ENCODE measurements at regions not wholly inside any gene's neighbourhood (a gene's known extent, or its start where the extent isn't known, plus 50 kb on each side); places are given as distances from the start of the nearest gene placed in this dataset.

- WGBS, result 80% methylated on average over 6 of the region's 6 CpGs
- Histone ChIP-seq H3K36me3 (ENCODE audit: control insufficient read depth in 2 of 2, insufficient read depth in 2 of 2, low read length in 1 of 2) (no peaks in the 10 kb centered on the region), H3K4me1 (ENCODE audit: control insufficient read depth in 2 of 2, insufficient read depth in 2 of 2, low read length in 2 of 2) (peaks cover 0 to 10% of the 10 kb centered on the region in 2 donors)
Observed at GRCh38 chr12:4056910-4057845, 184.0 kb upstream of the PARP11 start.

GRCh38 chr12:4054630-4055029 is 181.4 kb upstream of the PARP11 start:
- no peak for DNase-seq (ENCODE audit: low read depth in 6 of 9, low spot score in 9 of 9)
- 98% methylated on average over 2 of the region's 2 CpGs for WGBS
- no peak overlapping the region for H3K4me3 ChIP-seq (ENCODE audit: low read length in 2 of 2)

More at GRCh38 chr12:4056910-4057845, 184.0 kb upstream of the PARP11 start:
- Histone ChIP-seq H3K27ac (ENCODE audit: low read depth in 1 of 2, low read length in 1 of 2) (no peak overlapping the region), H3K27me3 (ENCODE audit: control insufficient read depth in 2 of 2, insufficient read depth in 1 of 2, low read length in 1 of 2) (no peaks in the 10 kb centered on the region), H3K9me3 (ENCODE audit: control insufficient read depth in 2 of 2, insufficient read depth in 1 of 2, low read length in 1 of 2) (no peaks in the 10 kb centered on the region), H3K4me3 (ENCODE audit: low read length in 2 of 2) (no peak overlapping the region)
- DNase-seq (ENCODE audit: low read depth in 6 of 9, low spot score in 9 of 9), result peak in 1 of 9 donors; percentile 23

GRCh38 chr12:4052691-4053090 is 179.5 kb upstream of the PARP11 start:
- WGBS, result 96% methylated on average over 3 of the region's 3 CpGs

More at GRCh38 chr12:4054630-4055029, 181.4 kb upstream of the PARP11 start:
- Histone ChIP-seq H3K27ac (ENCODE audit: low read depth in 1 of 2, low read length in 1 of 2) (no peak overlapping the region), H3K4me1 (ENCODE audit: control insufficient read depth in 2 of 2, insufficient read depth in 2 of 2, low read length in 2 of 2) (peaks cover 0 to 12% of the 10 kb centered on the region in 2 donors), H3K36me3 (ENCODE audit: control insufficient read depth in 2 of 2, insufficient read depth in 2 of 2, low read length in 1 of 2) (no peaks in the 10 kb centered on the region), H3K9me3 (ENCODE audit: control insufficient read depth in 2 of 2, insufficient read depth in 1 of 2, low read length in 1 of 2) (no peaks in the 10 kb centered on the region), H3K27me3 (ENCODE audit: control insufficient read depth in 2 of 2, insufficient read depth in 1 of 2, low read length in 1 of 2) (no peaks in the 10 kb centered on the region)

GRCh38 chr12:4051596-4051995 is 178.4 kb upstream of the PARP11 start:
- Histone ChIP-seq H3K27ac (ENCODE audit: low read depth in 1 of 2, low read length in 1 of 2) (no peak overlapping the region), H3K9me3 (ENCODE audit: control insufficient read depth in 2 of 2, insufficient read depth in 1 of 2, low read length in 1 of 2) (no peaks in the 10 kb centered on the region), H3K36me3 (ENCODE audit: control insufficient read depth in 2 of 2, insufficient read depth in 2 of 2, low read length in 1 of 2) (no peaks in the 10 kb centered on the region), H3K4me1 (ENCODE audit: control insufficient read depth in 2 of 2, insufficient read depth in 2 of 2, low read length in 2 of 2) (peaks cover 0 to 9% of the 10 kb centered on the region in 2 donors), H3K27me3 (ENCODE audit: control insufficient read depth in 2 of 2, insufficient read depth in 1 of 2, low read length in 1 of 2) (no peaks in the 10 kb centered on the region), H3K4me3 (ENCODE audit: low read length in 2 of 2) (no peak overlapping the region)
- no peak for DNase-seq (ENCODE audit: low read depth in 6 of 9, low spot score in 9 of 9)
- 79% methylated on average over 1 of the region's 1 CpG for WGBS

More at GRCh38 chr12:4052691-4053090, 179.5 kb upstream of the PARP11 start:
- Histone ChIP-seq H3K27me3 (ENCODE audit: control insufficient read depth in 2 of 2, insufficient read depth in 1 of 2, low read length in 1 of 2) (no peaks in the 10 kb centered on the region), H3K4me1 (ENCODE audit: control insufficient read depth in 2 of 2, insufficient read depth in 2 of 2, low read length in 2 of 2) (peaks cover 0 to 12% of the 10 kb centered on the region in 2 donors), H3K27ac (ENCODE audit: low read depth in 1 of 2, low read length in 1 of 2) (peak overlapping the region in 1 of 2 donors; percentile 32), H3K9me3 (ENCODE audit: control insufficient read depth in 2 of 2, insufficient read depth in 1 of 2, low read length in 1 of 2) (no peaks in the 10 kb centered on the region), H3K36me3 (ENCODE audit: control insufficient read depth in 2 of 2, insufficient read depth in 2 of 2, low read length in 1 of 2) (no peaks in the 10 kb centered on the region), H3K4me3 (ENCODE audit: low read length in 2 of 2) (no peak overlapping the region)
- peak in 1 of 9 donors; percentile 33 for DNase-seq (ENCODE audit: low read depth in 6 of 9, low spot score in 9 of 9)

DNA sequence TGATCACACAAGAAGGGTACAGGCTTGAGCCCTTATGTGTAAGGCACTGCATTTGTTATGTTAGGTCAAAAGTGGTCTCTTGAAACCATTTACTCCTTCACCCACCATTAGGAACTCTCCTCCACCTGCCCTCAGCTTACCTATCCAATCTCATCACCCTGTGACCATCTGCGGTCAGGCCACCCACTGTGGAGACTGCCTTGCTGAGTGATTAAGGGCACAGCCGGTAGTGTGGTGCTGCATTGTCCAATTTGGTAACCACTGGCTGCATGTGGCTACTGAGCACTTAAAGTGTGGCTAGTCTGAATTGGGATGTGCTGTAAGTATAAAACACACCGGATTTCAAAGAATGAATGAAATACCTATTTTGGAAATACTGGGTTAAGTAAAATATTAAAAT is 177.1 kb upstream of the PARP11 start:
- no peak overlapping the region for H3K27ac ChIP-seq (ENCODE audit: low read depth in 1 of 2, low read length in 1 of 2)
- no peaks in the 10 kb centered on the region for H3K27me3 ChIP-seq (ENCODE audit: control insufficient read depth in 2 of 2, insufficient read depth in 1 of 2, low read length in 1 of 2)
- no peaks in the 10 kb centered on the region for H3K36me3 ChIP-seq (ENCODE audit: control insufficient read depth in 2 of 2, insufficient read depth in 2 of 2, low read length in 1 of 2)
- peaks cover 0 to 17% of the 10 kb centered on the region in 2 donors for H3K4me1 ChIP-seq (ENCODE audit: control insufficient read depth in 2 of 2, insufficient read depth in 2 of 2, low read length in 2 of 2)
- WGBS, result 95% methylated on average over 3 of the region's 3 CpGs
- H3K9me3 ChIP-seq (ENCODE audit: control insufficient read depth in 2 of 2, insufficient read depth in 1 of 2, low read length in 1 of 2), result no peaks in the 10 kb centered on the region
- DNase-seq (ENCODE audit: low read depth in 6 of 9, low spot score in 9 of 9), result no peak
- no peak overlapping the region for H3K4me3 ChIP-seq (ENCODE audit: low read length in 2 of 2)

- H3K4me1 ChIP-seq (ENCODE audit: control insufficient read depth in 2 of 2, insufficient read depth in 2 of 2, low read length in 2 of 2), result peaks cover 0 to 17% of the 10 kb centered on the region in 2 donors
- H3K27me3 ChIP-seq (ENCODE audit: control insufficient read depth in 2 of 2, insufficient read depth in 1 of 2, low read length in 1 of 2), result no peaks in the 10 kb centered on the region
- no peaks in the 10 kb centered on the region for H3K36me3 ChIP-seq (ENCODE audit: control insufficient read depth in 2 of 2, insufficient read depth in 2 of 2, low read length in 1 of 2)
- WGBS, result 92% methylated on average over 9 of the region's 9 CpGs
- H3K9me3 ChIP-seq (ENCODE audit: control insufficient read depth in 2 of 2, insufficient read depth in 1 of 2, low read length in 1 of 2), result peaks cover 0 to 2% of the 10 kb centered on the region in 2 donors
- DNase-seq (ENCODE audit: low read depth in 6 of 9, low spot score in 9 of 9), result no peak
- no peak overlapping the region for H3K27ac ChIP-seq (ENCODE audit: low read depth in 1 of 2, low read length in 1 of 2)
- H3K4me3 ChIP-seq (ENCODE audit: low read length in 2 of 2), result no peak overlapping the region
Observed at GRCh38 chr12:4049298-4050080, 176.3 kb upstream of the PARP11 start.

DNA sequence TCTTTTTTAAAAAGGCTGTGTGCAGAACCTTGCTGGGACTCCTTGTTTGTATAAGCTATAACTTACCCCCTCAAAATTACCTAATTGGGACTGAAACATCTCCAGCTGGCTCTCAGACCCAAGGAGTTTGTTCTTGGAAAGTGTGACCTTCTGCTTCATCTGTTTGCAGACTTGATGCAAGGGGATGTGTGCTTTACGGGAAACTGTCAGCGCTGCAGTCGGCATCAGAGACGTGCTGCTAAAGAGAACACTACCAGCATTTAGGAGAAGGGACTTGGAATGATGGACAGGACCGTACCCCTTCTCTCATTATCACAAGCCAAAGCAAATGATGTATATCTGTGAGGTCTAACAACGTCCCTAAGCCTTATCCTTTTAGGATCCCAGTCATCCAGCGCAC is 174.2 kb upstream of the PARP11 start:
- DNase-seq (ENCODE audit: low read depth in 6 of 9, low spot score in 9 of 9), result no peak
- Histone ChIP-seq H3K36me3 (ENCODE audit: control insufficient read depth in 2 of 2, insufficient read depth in 2 of 2, low read length in 1 of 2) (no peaks in the 10 kb centered on the region), H3K27ac (ENCODE audit: low read depth in 1 of 2, low read length in 1 of 2) (no peak overlapping the region), H3K4me1 (ENCODE audit: control insufficient read depth in 2 of 2, insufficient read depth in 2 of 2, low read length in 2 of 2) (peaks cover 0 to 13% of the 10 kb centered on the region in 2 donors), H3K27me3 (ENCODE audit: control insufficient read depth in 2 of 2, insufficient read depth in 1 of 2, low read length in 1 of 2) (no peaks in the 10 kb centered on the region), H3K9me3 (ENCODE audit: control insufficient read depth in 2 of 2, insufficient read depth in 1 of 2, low read length in 1 of 2) (peaks cover 0 to 2% of the 10 kb centered on the region in 2 donors), H3K4me3 (ENCODE audit: low read length in 2 of 2) (no peak overlapping the region)
- 96% methylated on average over 7 of the region's 7 CpGs for WGBS

DNA sequence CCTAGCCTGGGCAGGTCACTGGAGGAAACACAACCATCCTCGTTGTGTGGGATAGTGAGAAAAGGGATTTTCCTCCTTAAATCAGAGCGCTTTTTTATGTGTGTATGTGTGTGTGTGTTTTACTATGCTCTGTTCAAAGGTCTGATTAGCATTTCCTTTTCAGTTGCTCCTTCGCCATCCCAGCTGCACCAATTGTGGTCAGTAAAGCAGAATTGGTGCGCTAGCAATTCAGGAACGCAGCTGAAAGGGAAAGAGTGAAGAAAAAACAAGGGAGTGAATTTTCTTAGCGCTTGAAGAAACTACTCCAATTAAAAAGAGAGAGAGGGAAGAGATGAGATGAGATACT is 173.3 kb upstream of the PARP11 start:
- Histone ChIP-seq H3K9me3 (ENCODE audit: control insufficient read depth in 2 of 2, insufficient read depth in 1 of 2, low read length in 1 of 2) (peaks cover 0 to 2% of the 10 kb centered on the region in 2 donors), H3K36me3 (ENCODE audit: control insufficient read depth in 2 of 2, insufficient read depth in 2 of 2, low read length in 1 of 2) (no peaks in the 10 kb centered on the region), H3K4me3 (ENCODE audit: low read length in 2 of 2) (no peak overlapping the region), H3K27ac (ENCODE audit: low read depth in 1 of 2, low read length in 1 of 2) (no peak overlapping the region), H3K4me1 (ENCODE audit: control insufficient read depth in 2 of 2, insufficient read depth in 2 of 2, low read length in 2 of 2) (peaks cover 0 to 8% of the 10 kb centered on the region in 2 donors), H3K27me3 (ENCODE audit: control insufficient read depth in 2 of 2, insufficient read depth in 1 of 2, low read length in 1 of 2) (no peaks in the 10 kb centered on the region)
- DNase-seq (ENCODE audit: low read depth in 6 of 9, low spot score in 9 of 9), result no peak
- WGBS, result 12% methylated on average over 6 of the region's 6 CpGs
